HG02798 (cell line): ENCODE measurements at regions not wholly inside any gene's neighbourhood (a gene's known extent, or its start where the extent isn't known, plus 50 kb on each side); places are given as distances from the start of the nearest gene placed in this dataset.

Source experiments
- ATAC-seq: cut with Tn5 transposase; IDR thresholded peaks from one replicate; pipeline ENCODE4 v1.9.1; 2021; ENCODE audit warnings: mild to moderate bottlenecking; ENCODE audit not compliant: unreplicated experiment, poor library complexity

DNA sequence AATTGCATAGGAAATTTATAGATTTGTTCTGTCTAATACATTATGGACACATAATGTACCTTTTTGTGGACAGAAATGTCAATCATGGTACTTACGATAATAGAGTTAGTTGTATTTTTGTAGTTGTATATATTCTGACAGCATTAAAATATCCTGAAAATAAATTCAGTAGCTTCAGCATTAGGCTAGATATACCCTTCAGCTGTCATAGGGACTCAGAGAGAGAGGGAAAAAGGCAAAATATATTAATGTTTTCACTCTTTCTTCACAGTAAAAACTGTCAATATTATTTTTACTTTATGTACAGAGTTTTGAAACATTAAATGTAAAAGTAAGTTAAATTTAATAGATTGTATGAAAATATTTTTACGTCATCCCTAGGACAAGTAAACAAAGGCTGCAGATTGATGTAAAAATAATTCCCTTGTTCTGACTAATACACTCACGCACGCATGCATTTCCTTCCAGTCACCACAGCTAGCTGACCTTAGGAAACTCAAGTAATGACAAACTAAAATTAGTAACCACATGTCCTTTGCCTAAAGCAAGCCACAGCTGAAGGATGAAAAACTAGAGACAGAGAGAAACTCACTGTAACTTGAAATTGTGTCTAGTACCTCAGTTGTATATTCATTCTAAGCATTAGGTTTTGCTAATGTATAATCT is 104.7 kb upstream of the CARD18 start:
- ATAC-seq, result no peak

DNA sequence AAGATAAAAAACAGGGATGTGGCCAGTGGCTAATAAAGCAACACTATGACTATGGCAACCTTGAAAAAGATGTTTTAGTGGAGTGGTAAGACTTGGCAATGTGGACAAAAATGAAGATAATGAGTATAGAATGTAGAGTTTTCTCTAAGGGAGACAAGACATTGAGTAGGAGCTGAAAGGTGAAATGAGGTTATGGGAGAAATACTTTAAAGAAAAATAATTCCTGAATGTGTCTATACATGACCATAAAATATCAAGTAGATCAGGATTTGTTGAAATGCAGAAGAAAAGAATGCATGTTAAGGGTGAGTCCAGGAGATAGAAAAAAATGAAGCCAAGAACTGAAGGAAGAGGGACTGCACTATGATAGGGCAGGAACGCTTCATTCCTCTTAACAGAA is 101.6 kb upstream of the CARD18 start:
- ATAC-seq, result no peak

DNA sequence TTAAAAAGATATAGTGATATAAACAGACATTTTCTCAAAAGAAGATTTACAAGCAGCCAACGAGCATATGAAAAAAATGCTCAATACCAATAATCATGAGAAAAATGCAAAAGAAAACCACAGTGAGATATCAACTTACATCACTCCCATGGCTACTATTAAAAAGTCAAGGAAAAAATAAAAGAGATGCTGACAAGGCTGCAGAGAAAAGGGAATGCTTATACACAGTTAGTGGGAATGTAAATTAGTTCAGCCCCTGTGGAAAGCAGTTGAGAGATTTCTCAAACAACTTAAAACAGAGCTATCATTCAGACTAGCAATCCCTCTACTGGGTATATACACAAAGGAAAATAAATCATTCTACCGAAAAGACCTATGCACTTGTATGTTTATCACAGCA is 97.1 kb upstream of the CARD18 start:
- ATAC-seq, result no peak

DNA sequence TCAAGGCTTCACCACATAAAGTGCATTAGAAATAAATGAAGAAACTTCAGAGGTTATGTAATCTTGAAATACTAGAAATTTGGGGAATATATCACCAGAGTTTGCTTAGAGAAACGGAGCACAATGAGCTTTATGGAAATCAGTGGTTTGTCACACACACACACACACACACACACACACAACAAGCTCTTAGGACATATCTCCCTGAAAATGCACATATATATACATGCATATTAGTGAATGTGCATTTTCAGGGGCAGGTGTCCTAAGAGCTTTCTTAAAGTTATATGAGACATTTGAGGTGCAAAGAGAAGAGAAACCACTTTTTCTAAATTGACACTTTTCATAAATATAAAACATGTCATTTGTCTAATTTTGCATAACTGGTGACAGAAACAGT is 93.7 kb upstream of the CARD18 start:
- ATAC-seq, result no peak

DNA sequence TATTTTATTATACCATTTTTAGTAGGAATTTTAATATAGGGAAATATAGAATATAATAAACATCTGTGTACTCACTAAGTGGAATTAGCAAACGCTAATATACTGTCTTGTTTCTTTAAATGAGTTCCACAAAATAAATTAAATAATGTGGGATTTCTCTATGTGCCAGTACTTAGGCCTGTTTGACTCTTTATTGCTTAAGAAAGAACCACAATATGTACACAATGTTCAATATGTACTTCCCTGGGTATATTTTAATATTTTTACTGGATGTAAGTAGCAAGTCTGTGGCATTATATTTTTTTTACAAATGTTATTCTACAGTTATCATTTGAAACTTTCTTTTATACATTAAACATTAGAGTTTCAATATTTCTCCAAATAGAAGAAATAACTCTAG is 92.5 kb upstream of the CARD18 start:
- no peak for ATAC-seq

DNA sequence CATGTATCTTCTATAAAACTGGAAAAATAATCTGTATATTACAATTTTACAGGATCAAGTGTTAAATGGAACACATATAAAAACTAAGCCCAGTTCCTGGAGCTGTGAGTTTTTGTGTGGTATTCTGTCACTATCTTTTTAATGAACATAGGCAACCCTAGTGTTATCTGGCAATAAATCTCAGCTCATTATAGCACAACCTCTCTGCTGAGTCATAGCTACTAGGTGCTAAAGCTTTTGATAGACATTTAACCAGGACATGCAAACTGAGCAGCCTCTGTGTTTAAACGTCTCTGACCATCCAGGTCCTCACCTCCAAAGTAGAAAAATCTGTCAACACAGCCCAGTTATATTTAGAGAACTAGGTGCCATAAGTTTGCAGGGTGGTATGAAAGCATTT is 91.0 kb upstream of the CARD18 start:
- no peak for ATAC-seq

DNA sequence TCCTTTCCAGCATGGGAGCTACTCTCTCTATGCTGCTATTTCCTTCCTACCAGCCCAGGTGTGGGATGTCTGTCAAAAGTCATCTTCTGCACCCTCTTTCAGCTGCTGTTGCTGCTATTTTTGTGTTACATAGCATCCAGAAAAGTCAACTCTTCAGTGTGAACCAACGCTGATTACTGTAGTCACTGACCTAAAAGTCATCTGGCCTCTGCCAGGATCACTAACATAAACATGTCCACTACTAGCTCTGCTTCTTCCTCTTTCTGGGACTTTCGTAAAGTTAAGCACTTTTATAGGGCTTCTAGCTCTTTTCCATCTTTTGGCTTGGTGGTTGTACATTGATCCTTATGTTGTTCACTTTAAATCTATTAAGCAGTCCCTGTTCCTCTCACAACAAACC is 90.2 kb upstream of the CARD18 start:
- no peak for ATAC-seq

DNA sequence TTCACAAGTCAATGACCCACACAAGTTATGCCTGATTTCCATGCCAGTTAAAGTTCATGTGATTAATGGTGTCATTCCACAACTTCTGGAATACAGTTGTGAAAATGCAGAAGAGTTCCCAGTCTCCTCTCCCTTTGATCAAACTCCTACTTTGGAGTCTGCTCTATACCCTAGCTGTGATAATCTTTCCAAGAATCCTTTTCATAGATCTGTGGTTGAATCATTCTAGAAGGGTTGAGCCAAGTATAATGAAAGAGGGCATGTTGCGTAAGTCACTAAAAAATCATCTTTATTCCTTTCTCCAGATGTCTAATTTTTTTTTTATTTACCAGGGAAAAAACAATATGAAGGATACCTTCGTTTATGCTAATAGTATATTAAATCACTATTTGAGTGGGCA is 89.7 kb upstream of the CARD18 start:
- no peak for ATAC-seq

DNA sequence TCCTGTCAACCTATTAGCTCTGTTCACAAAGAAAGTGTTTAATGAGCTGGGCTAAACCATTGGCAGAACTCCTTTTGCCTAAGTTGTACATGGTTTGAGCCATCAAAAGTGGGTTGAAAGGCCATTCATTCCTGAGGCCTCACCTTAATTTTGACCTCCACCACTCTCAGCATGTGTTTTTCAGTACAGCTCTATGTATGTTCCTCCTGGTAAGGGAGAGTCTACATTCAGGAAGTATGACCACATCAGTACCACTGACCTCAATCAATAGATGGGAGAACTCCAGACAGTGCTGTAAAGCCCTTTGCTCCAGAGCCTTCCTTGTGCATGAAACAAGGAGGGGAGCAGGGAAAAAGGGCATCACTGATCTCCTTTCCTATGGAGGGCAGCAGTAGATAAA is 87.8 kb upstream of the CARD18 start:
- ATAC-seq, result no peak

DNA sequence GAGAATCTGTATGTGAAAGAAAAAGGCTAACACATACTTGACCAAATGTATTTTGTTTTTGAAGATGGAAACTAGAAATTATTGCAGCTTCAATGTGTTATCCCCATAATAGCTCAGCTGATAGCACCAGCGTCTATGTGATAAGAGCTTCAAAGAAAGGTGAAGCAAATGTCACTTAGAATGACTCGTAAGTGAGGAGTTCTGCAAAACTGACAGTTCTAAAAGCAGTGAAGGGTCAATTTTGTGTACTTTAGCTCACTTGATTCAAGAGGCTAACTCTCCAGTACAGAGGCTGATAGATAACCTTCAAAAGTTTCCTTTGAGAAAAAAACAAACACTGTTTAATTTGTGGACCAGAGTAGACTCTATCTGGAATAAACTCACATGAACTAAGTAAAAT is 87.2 kb upstream of the CARD18 start:
- no peak for ATAC-seq

DNA sequence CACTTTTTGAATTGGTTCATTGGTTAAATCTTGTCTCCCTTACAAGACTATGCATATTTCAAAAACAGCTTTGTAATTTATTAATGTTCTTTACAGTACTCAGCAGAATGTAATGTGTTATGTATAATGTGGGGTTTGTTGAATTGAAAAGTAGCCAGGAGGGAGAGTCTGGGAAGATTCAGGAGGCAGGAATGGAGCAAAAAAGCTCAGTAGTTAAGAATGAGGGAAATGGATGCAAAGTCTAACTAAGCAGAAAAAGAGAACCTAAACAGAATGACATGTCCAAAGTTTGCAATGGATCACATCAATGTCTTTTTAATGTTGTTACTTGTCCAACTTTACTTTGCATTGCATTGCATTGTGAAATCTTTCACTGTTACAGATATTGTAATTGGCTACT is 86.5 kb upstream of the CARD18 start:
- no peak for ATAC-seq

DNA sequence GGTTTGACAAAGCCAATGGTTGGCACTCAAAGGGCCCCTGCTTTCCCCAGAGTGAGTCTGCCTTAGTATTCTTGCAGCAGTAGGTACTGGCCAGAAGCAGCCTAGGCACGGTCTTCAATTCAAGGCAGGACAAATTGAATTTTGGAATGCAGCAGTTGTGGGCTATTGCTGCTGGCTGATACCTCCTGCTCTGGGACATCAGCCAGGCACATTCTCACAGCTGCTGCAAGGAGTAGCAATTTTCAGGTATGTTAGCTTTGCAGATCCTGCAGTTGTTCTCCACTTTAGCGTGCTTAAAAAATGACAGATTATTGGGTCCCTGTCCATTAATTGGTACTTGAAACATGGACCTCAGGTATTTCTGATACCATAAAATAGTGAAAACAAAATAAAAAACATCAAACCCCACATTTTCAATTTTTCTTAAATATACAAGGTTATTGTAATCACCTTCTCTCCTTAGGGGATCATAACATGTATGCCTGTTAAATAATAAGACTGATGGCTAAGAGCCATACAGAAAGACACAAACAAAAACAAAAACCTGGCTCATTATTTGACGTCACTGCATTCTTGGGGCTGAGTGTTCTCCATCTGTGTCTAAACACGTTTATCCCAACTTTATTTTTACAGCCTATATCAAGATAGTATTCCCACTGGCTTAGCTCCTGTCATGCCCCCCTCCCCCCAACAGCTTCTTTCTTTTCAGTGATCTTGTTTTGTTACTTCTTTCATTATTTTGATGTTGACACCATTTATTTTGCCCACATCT is 85.1 kb upstream of the CARD18 start:
- no peak for ATAC-seq

DNA sequence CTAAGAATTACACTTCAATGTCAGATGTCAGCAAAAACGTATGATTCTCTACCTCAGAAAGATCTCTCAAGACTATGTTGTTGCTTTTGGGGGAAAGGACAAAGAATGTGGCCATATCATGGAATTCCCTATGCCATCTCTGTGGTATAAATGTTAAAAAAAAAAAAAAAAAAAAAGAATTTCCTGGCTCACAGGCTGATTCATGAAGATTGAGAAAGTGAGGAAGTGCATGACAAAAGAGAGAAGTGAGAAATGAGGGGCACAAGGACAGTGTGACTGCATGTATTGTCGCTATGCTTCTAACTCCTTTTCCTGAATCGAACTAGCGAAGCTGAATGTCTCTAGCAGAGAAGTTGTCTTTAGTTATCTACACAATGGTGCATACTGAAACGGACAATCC is 80.6 kb upstream of the CARD18 start:
- no peak for ATAC-seq

DNA sequence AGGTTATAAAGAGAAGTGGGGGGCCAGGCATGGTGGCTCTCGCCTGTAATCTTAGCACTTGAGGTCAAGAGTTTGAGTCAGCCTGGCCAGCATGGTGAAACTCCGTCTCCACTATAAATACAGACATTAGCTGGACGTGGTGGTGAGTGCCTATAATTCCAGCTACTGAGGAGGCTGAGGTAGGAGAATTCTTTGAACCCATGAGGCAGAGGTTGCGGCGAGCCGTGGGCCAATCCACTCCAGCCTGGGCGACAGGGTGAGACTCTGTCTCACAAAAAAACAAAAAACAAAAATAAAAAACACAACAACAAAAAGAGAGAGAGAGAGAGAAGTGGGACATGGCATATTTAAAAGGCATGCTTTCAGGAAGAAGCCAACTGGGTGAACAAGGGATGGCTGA is 80.1 kb upstream of the CARD18 start:
- ATAC-seq, result no peak

DNA sequence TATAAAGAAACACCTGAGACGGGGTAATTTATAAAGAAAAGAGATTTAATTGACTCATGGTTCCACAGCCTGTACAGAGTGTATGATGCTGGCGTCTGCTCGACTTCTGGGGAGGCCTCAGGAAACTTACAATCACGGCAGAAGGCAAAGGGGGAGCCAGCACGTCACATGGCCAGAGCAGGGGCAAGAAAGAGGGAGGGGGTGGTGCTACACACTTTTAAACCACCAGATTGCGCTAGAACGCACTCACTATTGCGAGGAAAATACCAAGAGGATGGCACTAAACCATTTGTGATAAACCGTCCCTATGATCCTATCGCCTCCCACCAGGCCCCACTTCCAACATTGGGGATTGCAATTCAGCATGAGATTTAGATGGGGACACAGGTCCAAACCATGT is 79.7 kb upstream of the CARD18 start:
- no peak for ATAC-seq

DNA sequence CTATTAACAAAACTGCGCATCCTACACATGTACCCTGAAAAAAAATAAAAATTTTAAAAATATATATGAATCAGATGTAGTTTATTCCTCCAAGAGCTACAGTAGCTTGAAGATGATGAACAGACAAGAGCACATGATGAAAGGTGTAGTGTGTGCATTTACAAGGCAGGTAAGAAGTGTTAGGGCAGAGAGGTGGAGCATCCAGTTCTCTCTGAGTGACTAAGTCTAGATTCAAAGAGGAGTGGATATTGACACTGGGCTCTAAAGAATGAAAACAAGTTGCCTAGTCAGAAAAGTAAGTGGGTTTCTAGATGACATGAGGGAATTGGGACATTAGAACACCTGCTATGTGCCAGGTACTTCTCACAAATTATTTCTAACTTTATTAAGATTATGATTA is 76.0 kb upstream of the CARD18 start:
- no peak for ATAC-seq

DNA sequence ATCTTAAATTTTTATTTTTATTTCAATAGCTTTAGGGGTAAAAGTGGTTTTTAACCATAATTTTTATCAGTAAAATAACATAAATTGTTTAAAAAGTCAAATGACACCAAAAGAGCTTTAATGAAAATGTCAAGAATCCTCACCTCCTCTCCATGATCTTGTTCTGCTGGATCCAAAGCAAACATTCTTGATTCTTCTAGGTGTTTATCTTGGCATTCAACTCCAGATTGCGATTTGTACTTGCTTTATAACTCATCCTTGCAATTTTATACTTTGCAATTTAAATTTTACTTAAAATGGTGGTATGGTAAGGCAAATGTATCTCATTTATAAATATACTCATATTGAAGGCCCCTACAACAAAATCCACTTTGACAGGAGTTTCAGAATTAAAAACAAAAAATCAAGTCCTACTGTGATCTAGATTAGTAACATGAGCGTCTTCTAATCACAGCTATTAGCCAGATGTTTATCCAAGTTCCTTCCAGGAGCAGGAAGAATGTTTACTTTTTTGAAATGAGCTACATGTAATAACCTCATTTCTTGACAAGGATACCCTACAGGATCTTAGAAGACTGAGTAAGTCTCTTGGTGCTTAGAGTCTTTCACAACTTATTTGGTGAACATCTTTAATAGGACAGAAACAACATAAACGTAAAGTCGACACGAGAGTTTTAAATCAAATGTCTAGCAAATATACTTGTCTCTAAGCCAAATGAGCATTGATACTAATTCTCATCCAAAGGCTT is 72.4 kb upstream of the CARD18 start:
- ATAC-seq, result no peak

DNA sequence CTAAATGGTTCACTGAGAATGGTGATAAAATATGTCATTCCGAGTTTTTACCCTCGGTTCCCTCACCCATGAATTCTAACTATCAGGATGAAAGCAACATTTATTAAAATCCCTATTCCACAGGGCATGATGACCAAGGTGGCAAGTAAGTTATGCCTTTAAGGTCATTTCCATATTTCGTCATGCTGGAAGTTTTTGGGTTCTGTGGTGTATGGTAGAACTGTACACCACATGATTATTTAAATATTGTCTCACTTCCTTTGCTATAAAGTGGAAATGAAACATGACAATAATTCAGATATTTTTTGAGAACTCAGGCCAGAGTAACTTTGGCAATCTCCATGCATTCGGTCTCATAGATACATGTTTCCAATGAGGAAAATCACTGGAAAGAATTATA is 68.5 kb upstream of the CARD18 start:
- no peak for ATAC-seq

DNA sequence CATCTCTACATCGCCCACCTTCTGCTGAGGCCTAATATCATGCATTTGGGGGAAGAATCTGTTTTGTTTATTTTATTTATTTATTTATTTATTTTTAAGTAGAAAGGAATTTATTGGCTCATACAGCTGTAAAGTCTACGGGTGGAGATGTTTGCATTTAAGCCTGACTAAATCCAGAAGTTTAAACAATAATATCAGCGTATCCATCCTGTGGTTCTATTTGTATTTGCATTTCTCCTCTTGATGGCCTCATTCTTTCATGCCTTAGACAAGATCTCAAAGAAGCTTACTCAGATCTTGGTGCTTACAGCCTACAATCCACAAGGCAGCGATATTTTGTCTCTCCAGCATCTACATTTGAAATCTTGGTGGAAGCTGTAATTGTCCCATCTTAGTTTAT is 67.1 kb upstream of the CARD18 start:
- no peak for ATAC-seq

DNA sequence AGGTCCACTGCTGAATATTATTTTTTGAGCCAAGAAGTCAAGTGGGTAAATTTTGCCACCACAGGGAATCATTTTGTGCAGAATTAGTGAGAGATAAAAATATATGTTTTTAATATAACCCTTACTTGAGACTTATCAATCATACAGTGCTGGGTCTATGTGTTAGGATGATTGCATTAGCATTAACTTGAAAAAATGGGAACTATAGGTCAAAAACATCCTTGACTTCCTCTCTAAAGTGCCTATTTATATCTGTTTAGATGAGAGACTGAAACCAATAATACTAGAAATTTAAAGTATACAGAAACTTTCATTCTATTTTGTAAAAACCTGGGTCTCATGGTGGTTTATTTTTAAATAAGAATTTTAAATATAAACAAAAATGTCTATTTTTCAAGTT is 65.1 kb upstream of the CARD18 start:
- ATAC-seq, result no peak

DNA sequence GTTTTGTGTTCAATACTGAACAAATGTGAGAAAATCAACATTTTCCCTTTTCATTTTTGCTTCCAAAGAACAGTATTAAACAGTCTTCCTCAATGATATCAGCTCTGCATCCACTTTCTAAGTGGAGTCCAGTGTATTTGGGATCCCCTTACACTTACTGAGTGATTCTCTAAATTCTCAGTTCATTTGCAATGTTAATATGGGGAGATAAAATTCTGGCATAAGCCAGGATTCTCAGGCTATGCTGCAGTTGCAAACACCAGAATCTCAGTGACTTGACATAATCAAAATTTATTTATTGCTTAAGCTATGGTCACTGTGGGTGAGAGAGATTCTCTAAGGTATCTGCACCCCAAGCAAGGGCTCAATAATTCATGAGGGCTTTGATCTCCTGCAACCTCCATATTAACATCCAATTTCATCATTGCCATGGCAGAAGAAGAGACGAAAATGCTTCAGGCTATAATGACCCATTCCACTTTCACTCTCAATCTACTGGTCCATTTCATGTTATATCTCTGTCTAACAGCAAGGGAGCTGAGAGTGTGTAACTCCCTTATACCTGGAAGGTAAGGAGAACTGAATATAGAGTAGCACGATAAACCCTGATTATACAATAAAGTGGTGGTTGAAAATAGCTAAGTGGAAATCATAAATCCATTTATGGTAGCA is 64.1 kb upstream of the CARD18 start:
- no peak for ATAC-seq
